ENCODE measurements at regions not wholly inside any gene's neighbourhood (a gene's known extent, or its start where the extent isn't known, plus 50 kb on each side); places are given as distances from the start of the nearest gene placed in this dataset.
"Not testable (repeated sequence)": the region's sequence is repeated elsewhere in the genome, so short reads cannot be mapped to it uniquely, and the experiment has no call there.

DNA sequence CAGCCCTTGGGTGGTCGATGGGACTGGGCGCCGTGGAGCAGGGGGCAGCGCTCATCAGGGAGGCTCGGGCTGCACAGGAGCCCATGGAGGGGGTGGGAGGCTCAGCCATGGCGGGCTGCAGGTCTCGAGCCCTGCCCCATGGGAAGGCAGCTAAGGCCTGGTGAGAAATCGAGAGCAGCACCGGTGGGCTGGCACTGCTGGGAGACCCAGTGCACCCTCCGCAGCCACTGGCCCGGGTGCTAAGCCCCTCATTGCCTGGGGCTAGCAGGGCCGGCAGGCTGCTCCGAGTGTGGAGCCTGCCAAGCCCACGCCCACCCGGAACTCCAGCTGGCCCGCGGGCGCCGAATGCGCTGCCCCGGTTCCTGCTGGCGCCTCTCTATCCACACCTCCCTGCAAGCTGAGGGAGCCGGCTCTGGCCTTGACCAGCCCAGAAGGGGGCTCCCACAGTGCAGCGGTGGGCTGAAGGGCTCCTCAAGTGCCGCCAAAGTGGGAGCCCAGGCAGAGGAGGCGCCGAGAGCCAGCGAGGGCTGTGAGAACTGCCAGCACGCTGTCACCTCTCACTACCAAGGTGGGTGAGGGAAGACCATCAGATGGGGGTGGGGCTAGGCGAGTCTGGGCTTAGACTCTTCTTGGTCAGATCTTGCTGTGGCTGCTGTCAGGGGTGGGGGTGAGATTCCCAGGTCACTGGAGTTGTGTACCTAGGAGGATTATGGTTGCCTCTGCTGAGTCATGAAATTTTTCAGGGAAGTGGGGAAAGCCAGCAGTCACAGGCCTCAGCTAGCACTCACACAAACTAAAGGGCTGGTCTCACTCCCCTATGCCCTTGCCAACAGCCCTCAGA, 87.0 kb upstream of the NDST4 start:
- not testable (repeated sequence) for H3K4me3 Mint-ChIP-seq, H3K27ac Mint-ChIP-seq, H3K4me1 Mint-ChIP-seq, H3K27me3 Mint-ChIP-seq, H3K9me3 Mint-ChIP-seq, H3K36me3 Mint-ChIP-seq

GRCh38 chr4:115194612-115195011, 81.2 kb upstream of the NDST4 start:
- not testable (repeated sequence) for H3K4me3 Mint-ChIP-seq, H3K27me3 Mint-ChIP-seq, H3K4me1 Mint-ChIP-seq, H3K27ac Mint-ChIP-seq, H3K36me3 Mint-ChIP-seq
- peaks cover 0 to 18% (median 5%) of the 10 kb centered on the region in 3 donors for H3K9me3 Mint-ChIP-seq

- Mint-ChIP-seq H3K36me3 (no peaks in the 10 kb centered on the region), H3K4me1 (no peaks in the 10 kb centered on the region), H3K27me3 (no peaks in the 10 kb centered on the region), H3K27ac (no peak overlapping the region), H3K9me3 (peaks cover 1 to 15% (median 3%) of the 10 kb centered on the region in 3 donors), H3K4me3 (no peak overlapping the region)
These were observed 77.1 kb upstream of the NDST4 start for GRCh38 chr4:115190529-115190928.

DNA sequence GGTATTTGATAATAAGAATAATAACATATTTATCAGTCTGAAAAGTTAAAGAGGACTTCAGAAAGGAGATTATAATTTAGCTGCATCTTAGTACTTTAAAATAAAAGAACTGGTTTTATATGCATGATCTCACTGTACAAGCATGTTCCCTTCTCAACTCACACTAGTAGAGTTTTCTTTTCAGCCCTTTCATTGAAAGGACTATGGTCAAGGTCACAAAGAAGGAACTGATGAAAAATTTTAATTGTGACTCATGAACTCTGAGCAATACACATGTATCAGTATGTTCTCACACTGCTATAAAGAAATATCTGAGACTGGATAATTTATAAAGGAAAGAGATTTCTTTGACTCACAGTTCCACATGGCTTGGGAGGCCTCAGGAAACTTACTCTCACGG, 73.7 kb upstream of the NDST4 start:
- Mint-ChIP-seq H3K4me3 (no peak overlapping the region), H3K4me1 (no peaks in the 10 kb centered on the region), H3K27me3 (no peaks in the 10 kb centered on the region), H3K36me3 (no peaks in the 10 kb centered on the region), H3K27ac (no peak overlapping the region), H3K9me3 (peaks cover 1 to 11% (median 4%) of the 10 kb centered on the region in 3 donors)

DNA sequence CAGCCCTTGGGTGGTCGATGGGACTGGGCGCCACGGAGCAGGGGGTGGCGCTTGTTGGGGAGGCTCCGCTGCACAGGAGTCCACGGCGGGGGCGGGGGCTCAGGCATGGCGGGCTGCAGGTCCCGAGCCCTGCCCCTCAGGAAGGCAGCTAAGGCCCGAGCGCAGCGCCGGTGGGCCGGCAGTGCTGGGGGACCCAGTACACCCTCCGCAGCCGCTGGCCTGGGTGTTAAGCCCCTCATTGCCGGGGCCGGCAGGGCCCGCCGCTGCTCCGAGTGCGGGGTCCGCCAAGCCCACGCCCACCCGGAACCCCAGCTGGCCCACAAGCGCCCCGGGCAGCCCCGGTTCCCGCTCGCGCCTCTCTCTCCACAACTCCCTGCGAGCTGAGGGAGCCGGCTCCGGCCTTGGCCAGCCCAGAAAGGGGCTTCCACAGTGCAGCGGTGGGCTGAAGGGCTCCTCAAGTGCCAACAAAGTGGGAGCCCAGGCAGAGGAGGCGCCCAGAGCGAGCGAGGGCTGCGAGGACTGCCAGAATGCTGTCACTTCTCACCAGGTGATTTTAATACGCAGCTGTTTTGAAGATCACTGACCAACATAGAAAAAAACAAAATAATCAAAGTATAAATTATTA, 66.1 kb upstream of the NDST4 start:
- not testable (repeated sequence) for H3K4me1 Mint-ChIP-seq, H3K9me3 Mint-ChIP-seq, H3K4me3 Mint-ChIP-seq, H3K36me3 Mint-ChIP-seq, H3K27ac Mint-ChIP-seq, H3K27me3 Mint-ChIP-seq

GRCh38 chr4:115178687-115179086, 65.3 kb upstream of the NDST4 start:
- H3K4me3 Mint-ChIP-seq, H3K27ac Mint-ChIP-seq, H3K27me3 Mint-ChIP-seq, H3K36me3 Mint-ChIP-seq, H3K4me1 Mint-ChIP-seq, H3K9me3 Mint-ChIP-seq: not testable (repeated sequence)

DNA sequence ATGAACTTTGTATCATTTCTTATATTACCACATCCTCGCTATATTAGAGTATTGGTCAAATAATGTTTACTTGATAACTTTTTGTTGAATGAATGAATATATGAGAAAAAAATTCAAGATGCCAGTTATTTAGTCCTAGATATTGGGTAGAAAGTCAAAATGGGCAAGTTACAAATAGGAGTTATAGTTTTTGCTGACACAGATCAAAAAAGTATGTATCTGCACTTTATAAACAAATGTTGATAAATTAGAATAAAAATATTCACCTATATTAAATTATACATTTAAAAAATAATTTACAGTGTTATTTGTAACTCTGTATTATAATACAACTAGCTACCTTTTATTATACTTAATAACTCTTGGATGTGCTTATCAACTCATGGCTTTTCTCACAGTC, 57.8 kb upstream of the NDST4 start:
- no peaks in the 10 kb centered on the region for H3K36me3 Mint-ChIP-seq
- H3K27me3 Mint-ChIP-seq, result no peaks in the 10 kb centered on the region
- no peak overlapping the region for H3K4me3 Mint-ChIP-seq
- peaks cover 0 to 2% (median 2%) of the 10 kb centered on the region in 3 donors for H3K9me3 Mint-ChIP-seq
- H3K27ac Mint-ChIP-seq, result no peak overlapping the region
- peaks cover 0 to 2% (median 0%) of the 10 kb centered on the region in 3 donors for H3K4me1 Mint-ChIP-seq

DNA sequence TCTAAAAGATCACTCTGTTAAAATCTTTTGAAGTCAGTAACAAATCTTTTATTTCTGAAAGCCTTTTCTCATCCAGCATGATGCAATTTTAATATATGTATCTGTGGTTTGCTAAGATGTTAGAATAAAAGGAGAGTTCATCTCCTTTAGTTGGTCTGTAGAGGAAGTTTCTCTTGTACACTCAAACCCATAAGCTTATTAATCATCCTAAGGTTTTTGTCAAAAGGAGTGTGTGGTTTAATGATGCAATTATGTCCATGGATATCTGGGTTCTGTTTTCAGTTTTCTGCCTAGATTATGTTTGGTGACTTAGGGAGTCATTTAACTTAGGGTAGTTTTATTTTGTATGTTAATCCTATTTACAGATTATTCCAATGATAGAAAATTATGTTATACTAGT, 52.1 kb upstream of the NDST4 start:
- Mint-ChIP-seq H3K4me1 (peaks cover 0 to 2% (median 0%) of the 10 kb centered on the region in 3 donors), H3K27me3 (no peaks in the 10 kb centered on the region), H3K27ac (no peak overlapping the region), H3K36me3 (no peaks in the 10 kb centered on the region), H3K9me3 (peaks cover 2 to 9% (median 4%) of the 10 kb centered on the region in 3 donors), H3K4me3 (no peak overlapping the region)
